ENCODE measurements at regions not wholly inside any gene's neighbourhood (a gene's known extent, or its start where the extent isn't known, plus 50 kb on each side); places are given as distances from the start of the nearest gene placed in this dataset.

DNA sequence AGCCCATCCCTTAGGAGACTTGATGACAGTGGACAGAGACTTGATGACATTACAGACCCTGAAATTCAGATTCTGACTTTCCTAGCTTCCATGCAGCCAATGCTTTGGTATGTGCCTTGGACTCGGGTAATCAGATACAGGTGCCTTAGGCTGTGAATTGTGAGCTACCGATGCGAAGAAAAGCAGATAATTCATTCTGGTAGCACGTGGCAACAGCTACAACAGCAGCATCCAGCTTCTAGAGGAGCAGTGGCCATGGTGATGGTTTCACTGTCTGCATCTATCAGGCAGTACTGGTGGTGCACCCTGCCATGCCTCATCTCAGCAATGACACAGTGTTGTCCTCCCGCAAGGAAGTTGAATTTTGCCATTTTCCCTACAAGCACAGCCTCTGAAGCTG is 126.9 kb upstream of the TAPT1 start:
- intact Hi-C loops (cut with DNase I) = no loop called here
- Histone ChIP-seq H3K4me1 (no peaks in the 10 kb centered on the region), H3K9me3 (no peaks in the 10 kb centered on the region), H3K4me3 (no peak overlapping the region), H3K36me3 (no peaks in the 10 kb centered on the region), H3K27ac (no peak overlapping the region), H3K27me3 (peaks cover 0 to 15% (median 0%) of the 10 kb centered on the region in 7 donors)
- DNase-seq = no peak
- WGBS, 2 donors = 84 to 85% methylated on average over 5 of the region's 5 CpGs
- TF ChIP-seq, protein P1, sequence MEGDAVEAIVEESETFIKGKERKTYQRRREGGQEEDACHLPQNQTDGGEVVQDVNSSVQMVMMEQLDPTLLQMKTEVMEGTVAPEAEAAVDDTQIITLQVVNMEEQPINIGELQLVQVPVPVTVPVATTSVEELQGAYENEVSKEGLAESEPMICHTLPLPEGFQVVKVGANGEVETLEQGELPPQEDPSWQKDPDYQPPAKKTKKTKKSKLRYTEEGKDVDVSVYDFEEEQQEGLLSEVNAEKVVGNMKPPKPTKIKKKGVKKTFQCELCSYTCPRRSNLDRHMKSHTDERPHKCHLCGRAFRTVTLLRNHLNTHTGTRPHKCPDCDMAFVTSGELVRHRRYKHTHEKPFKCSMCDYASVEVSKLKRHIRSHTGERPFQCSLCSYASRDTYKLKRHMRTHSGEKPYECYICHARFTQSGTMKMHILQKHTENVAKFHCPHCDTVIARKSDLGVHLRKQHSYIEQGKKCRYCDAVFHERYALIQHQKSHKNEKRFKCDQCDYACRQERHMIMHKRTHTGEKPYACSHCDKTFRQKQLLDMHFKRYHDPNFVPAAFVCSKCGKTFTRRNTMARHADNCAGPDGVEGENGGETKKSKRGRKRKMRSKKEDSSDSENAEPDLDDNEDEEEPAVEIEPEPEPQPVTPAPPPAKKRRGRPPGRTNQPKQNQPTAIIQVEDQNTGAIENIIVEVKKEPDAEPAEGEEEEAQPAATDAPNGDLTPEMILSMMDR (IDR thresholded peaks at IDR 0.05) = no peak
- ATAC-seq = no peak

DNA sequence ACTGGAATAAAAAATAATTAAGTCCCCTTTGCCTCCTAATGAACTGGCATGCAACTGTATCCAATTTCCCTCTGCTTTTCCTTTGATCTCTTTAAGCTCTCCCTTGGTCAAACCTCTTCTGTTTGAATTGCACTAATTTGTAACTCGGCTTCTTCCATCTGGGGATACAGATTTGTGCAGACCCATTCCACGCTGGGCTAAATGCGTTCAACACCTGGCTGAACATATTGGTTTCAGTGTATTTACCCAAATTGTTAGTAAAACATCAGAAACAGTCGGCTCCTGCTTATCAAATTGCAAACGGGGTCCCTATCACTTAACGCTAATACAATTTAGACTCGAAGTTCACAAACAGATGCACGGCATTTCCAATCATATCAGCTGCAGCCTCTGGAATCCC is 124.9 kb upstream of the TAPT1 start:
- no peak overlapping the region for H3K27ac ChIP-seq
- H3K4me3 ChIP-seq = no peak overlapping the region
- ATAC-seq (no peak), DNase-seq (no peak)
- TF ChIP-seq, protein P1 (IDR thresholded peaks at IDR 0.05) = no peak
- intact Hi-C loops (cut with DNase I) = no loop called here
- peaks cover 0 to 15% (median 0%) of the 10 kb centered on the region in 7 donors for H3K27me3 ChIP-seq
- H3K9me3 ChIP-seq = no peaks in the 10 kb centered on the region
- 52% methylated on average over 8 of the region's 8 CpGs for WGBS, 2 donors
- H3K36me3 ChIP-seq = no peaks in the 10 kb centered on the region
- H3K4me1 ChIP-seq = no peaks in the 10 kb centered on the region

DNA sequence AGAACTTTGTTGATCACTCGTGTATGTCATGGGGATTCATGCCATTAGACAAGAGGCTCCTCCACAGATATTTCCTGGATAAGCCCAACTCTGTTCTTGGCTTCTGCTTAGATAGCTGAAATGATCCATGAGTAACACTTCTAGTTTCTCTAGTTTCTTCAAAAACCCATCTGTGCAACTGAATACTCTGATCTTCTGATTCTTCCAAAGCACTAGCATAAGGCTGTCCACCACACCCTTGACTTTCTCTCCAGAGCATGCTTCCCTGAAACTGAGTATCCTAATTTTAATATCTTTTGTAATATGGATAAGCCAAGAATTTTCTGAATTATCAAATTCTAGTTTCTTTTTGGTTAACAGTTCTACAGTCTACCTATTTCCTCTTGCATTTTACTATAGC is 118.6 kb upstream of the TAPT1 start:
- no peaks in the 10 kb centered on the region for H3K9me3 ChIP-seq
- TF ChIP-seq, protein P1 (IDR thresholded peaks at IDR 0.05) = no peak
- H3K4me3 ChIP-seq = no peak overlapping the region
- 52 to 64% methylated on average over 1 of the region's 1 CpG for WGBS, 2 donors
- no peak overlapping the region for H3K27ac ChIP-seq
- intact Hi-C loops (cut with DNase I) = no loop called here
- no peak for DNase-seq
- H3K36me3 ChIP-seq = no peaks in the 10 kb centered on the region
- no peaks in the 10 kb centered on the region for H3K27me3 ChIP-seq
- no peak for ATAC-seq
- H3K4me1 ChIP-seq = no peaks in the 10 kb centered on the region

DNA sequence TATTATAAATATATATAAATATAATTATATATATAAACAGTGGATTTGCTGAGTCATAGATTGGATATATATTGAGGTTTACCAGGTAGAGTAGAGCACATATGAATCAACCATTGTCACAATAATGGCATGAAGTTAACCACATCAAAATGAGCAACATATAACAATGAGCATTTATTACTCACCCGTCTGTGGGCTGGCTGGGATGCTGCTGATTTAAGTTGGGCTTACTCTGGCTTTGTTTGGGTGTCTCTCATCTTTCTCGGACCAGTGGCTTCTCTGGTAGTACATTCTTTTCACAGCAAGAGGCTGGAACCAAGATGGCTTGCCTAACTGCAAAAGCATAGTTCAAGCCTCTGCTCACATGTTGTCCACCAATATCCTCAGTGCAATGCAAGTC is 111.7 kb upstream of the TAPT1 start:
- no peaks in the 10 kb centered on the region for H3K27me3 ChIP-seq
- ATAC-seq = no peak
- H3K27ac ChIP-seq = no peak overlapping the region
- no peak for DNase-seq
- TF ChIP-seq, protein P1 (IDR thresholded peaks at IDR 0.05) = no peak
- H3K4me1 ChIP-seq = no peaks in the 10 kb centered on the region
- WGBS, 2 donors = 85 to 88% methylated on average over 2 of the region's 2 CpGs
- H3K4me3 ChIP-seq = no peak overlapping the region
- H3K9me3 ChIP-seq = no peaks in the 10 kb centered on the region
- H3K36me3 ChIP-seq = no peaks in the 10 kb centered on the region
- intact Hi-C loops (cut with DNase I) = no loop called here
